SW 1271 (cell line): ENCODE measurements at regions not wholly inside any gene's neighbourhood (a gene's known extent, or its start where the extent isn't known, plus 50 kb on each side); places are given as distances from the start of the nearest gene placed in this dataset.
"Not testable (repeated sequence)": the region's sequence is repeated elsewhere in the genome, so short reads cannot be mapped to it uniquely, and the experiment has no call there.

Source experiments
- DNase-seq, 2 experiments: peaks; one replicate each; lab custom pipeline; 2025; lab: John Stamatoyannopoulos, UW

- DNase-seq = no peak
Measured at GRCh38 chr1:111063595-111063994, 76.3 kb downstream of the DRAM2 start.

GRCh38 chr1:111062624-111063023 lies 77.3 kb downstream of the DRAM2 start:
- no peak for DNase-seq

GRCh38 chr1:111062081-111062480 lies 77.8 kb downstream of the DRAM2 start:
- no peak for DNase-seq

GRCh38 chr1:111054656-111055055 lies 85.2 kb downstream of the DRAM2 start:
- DNase-seq = no peak

- DNase-seq = no peak
Measured at GRCh38 chr1:111052246-111052645, 87.6 kb downstream of the DRAM2 start.

- not testable (repeated sequence) for DNase-seq
Measured at GRCh38 chr1:111048253-111048652, 84.5 kb upstream of the LRIF1 start.

- no peak for DNase-seq
Measured at GRCh38 chr1:111045033-111045722, 81.5 kb upstream of the LRIF1 start.

GRCh38 chr1:111032295-111032897 lies 68.7 kb upstream of the LRIF1 start:
- DNase-seq = peak in 1 of 2 experiments; percentile 32

- DNase-seq = peak; percentile 1 to 45
Measured at GRCh38 chr1:111030590-111030989, 66.9 kb upstream of the LRIF1 start.

GRCh38 chr1:111025109-111025508 lies 61.4 kb upstream of the LRIF1 start:
- DNase-seq = no peak

- no peak for DNase-seq
Measured at GRCh38 chr1:111015222-111015621, 51.5 kb upstream of the LRIF1 start.
